Kasumi-1 (cell line): ENCODE measurements at regions not wholly inside any gene's neighbourhood (a gene's known extent, or its start where the extent isn't known, plus 50 kb on each side); places are given as distances from the start of the nearest gene placed in this dataset.
"Not testable (repeated sequence)": the region's sequence is repeated elsewhere in the genome, so short reads cannot be mapped to it uniquely, and the experiment has no call there.

Experiments
- DNase-seq, 2 experiments: peaks; one replicate each; lab custom pipeline; 2025; lab: John Stamatoyannopoulos, UW

GRCh38 chr14:45716572-45716971, 463.6 kb upstream of the MIS18BP1 start:
- DNase-seq = peak in 1 of 2 experiments; percentile 10

GRCh38 chr14:45715946-45716345, 462.9 kb upstream of the MIS18BP1 start:
- DNase-seq = no peak

- no peak for DNase-seq
These were observed 456.5 kb upstream of the MIS18BP1 start for GRCh38 chr14:45709541-45709940.

- no peak for DNase-seq
These were observed 453.0 kb upstream of the MIS18BP1 start for GRCh38 chr14:45705940-45706534.

- no peak for DNase-seq
These were observed 446.5 kb upstream of the MIS18BP1 start for GRCh38 chr14:45699471-45699870.

- DNase-seq = no peak
These were observed 445.6 kb upstream of the MIS18BP1 start for GRCh38 chr14:45698462-45699134.

GRCh38 chr14:45686771-45687170, 433.8 kb upstream of the MIS18BP1 start:
- no peak for DNase-seq

- no peak for DNase-seq
These were observed 427.5 kb upstream of the MIS18BP1 start for GRCh38 chr14:45680531-45680930.

- DNase-seq = no peak
These were observed 426.9 kb upstream of the MIS18BP1 start for GRCh38 chr14:45679853-45680252.

GRCh38 chr14:45678163-45678562, 425.2 kb upstream of the MIS18BP1 start:
- DNase-seq = no peak

- DNase-seq = no peak
These were observed 420.4 kb upstream of the MIS18BP1 start for GRCh38 chr14:45673420-45673819.

GRCh38 chr14:45664668-45665356, 411.8 kb upstream of the MIS18BP1 start:
- DNase-seq = peak; percentile 16 to 21

- DNase-seq = no peak
These were observed 405.9 kb upstream of the MIS18BP1 start for GRCh38 chr14:45658917-45659299.

GRCh38 chr14:45658226-45658916, 405.4 kb upstream of the MIS18BP1 start:
- DNase-seq = no peak

GRCh38 chr14:45651890-45652289, 398.9 kb upstream of the MIS18BP1 start:
- no peak for DNase-seq

GRCh38 chr14:45650754-45651153, 397.8 kb upstream of the MIS18BP1 start:
- no peak for DNase-seq

- no peak for DNase-seq
These were observed 396.0 kb upstream of the MIS18BP1 start for GRCh38 chr14:45649051-45649450.

- no peak for DNase-seq
These were observed 388.5 kb upstream of the MIS18BP1 start for GRCh38 chr14:45641541-45641940.

- not testable (repeated sequence) for DNase-seq
These were observed 381.8 kb upstream of the MIS18BP1 start for GRCh38 chr14:45634651-45635441.

- no peak for DNase-seq
These were observed 380.4 kb upstream of the MIS18BP1 start for GRCh38 chr14:45633220-45633984.

GRCh38 chr14:45621731-45622130, 368.7 kb upstream of the MIS18BP1 start:
- DNase-seq = no peak
